NCI-H526 treated with DMSO at 0.1 percent for 48 hours (cell line): ENCODE measurements at regions not wholly inside any gene's neighbourhood (a gene's known extent, or its start where the extent isn't known, plus 50 kb on each side); places are given as distances from the start of the nearest gene placed in this dataset.
"Not testable (repeated sequence)": the region's sequence is repeated elsewhere in the genome, so short reads cannot be mapped to it uniquely, and the experiment has no call there.

Source experiments
- DNase-seq: peaks from one replicate; lab custom pipeline; 2025; lab: John Stamatoyannopoulos, UW

DNA sequence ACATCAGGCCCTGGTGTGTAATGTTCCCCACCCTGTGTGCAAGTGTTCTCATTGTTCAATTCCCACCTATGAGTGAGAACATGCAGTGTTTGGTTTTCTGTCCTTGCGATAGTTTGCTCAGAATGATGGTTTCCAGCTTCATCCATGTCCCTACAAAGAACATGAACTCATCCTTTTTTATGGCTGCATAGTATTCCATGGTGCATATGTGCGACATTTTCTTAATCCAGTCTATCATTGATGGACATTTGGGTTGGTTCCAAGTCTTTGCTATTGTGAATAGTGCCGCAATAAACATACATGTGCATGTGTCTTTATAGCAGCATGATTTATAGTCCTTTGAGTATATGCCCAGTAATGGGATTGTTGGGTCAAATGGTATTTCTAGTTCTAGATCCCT lies 60.5 kb upstream of the PSME4 start:
- DNase-seq = not testable (repeated sequence)

DNA sequence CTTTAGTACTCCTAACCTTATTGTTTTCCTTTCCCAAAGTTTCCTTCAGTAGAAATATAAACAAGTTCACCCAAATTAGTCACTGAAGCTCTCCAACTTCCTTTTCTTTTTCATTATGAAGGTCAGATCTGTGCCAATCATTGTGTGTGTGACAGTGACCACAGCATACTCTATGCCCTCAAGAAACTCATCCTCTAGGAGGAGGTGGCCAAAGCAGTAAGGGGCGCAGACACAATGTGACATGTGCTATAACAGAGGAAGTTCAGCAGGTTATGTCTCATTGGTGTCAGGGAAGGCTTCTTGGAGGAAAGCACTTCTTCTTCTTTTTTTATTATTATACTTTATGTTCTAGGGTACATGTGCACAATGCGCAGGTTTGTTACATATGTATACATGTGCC lies 60.0 kb upstream of the PSME4 start:
- no peak for DNase-seq

DNA sequence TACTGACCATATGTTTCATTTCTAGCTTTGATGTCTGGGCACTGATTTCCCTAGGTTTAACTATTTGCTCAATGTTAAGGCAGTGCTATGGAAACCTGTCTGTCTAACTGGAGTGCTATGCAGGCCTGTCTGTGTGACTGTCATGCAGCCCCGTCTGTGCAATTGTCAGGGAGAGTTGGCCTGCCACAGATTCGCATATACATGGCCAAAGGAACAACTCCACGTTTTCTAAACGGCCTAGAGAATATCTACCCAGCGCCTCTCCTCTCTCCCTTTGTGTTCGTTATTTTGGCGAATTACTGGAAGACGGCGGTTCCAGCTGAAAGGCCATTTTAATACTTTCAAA lies 59.6 kb upstream of the PSME4 start:
- no peak for DNase-seq

DNA sequence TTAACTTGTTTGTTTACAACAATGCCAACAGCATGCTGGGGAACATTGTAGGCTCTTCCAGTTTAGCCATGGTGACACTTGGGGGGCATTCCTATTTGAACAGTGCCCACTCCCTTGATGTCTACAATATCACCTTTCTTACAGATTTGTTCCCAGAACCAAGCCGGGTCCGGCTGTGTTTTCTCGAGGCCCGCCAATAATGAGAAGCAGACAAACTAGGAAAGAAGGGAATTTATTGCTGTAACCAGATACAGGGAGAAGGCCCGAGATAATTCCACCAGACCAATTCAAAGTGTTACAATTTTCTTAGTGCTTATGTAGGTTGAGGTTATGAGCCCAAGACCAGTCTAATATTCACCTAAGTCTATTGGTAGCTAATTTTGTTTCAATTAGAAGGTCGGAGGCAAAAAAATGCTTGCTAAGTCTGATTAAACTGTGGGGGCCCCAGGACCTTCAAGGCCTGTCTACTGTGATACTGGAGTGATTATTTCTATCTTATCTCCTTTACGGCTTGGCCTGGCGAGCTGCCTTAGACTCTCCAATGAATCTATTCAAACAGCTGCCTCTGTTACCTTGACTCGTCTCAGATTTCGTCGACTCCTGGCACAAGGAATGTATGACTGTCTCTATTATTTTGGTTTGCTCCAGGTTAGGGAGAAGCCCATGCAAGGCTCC lies 59.1 kb upstream of the PSME4 start:
- no peak for DNase-seq

DNA sequence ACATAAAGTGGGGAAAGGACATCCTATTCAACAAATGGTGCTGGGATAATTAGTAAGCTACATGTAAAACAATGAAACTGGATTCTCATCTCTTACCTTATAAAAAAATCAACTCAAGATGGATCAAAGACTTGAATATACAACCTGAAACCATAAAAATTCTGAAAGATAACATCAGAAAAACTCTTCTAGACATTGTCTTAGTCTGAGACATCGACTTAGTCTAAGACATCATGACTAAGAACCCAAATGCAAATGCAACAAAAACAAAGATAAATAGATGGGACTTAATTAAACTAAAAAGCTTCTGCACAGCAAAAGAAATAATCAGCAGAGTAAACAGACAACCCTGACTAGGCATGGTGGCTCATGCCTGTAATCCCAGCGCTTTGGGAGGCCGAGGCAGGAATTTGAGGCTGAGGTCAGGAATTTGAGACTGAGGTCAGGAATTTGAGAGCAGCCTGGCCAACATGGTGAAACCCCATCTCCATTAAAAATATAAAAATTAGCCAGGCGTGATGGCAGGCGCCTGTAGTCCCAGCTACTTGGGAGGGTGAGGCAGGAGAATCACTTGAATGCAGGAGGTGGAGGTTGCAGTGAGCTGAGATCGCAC lies 54.8 kb upstream of the PSME4 start:
- not testable (repeated sequence) for DNase-seq

DNA sequence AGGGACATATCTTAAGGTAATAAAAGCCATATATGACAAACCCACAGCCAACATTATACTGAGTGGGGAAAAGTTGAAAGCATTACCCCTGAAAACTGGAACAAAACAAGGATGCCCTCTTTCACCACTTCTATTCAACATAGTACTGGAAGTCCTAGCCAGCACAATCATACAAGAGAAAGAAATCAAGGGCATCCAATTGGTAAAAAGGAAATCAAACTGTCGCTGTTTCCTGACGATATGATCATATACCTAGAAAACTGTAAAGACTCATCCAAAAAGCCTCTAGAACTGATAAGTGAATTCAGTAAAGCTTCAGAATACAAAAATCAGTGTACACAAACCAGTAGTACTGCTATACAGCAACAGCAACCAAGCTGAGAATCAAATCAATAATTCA lies 53.8 kb upstream of the PSME4 start:
- DNase-seq = no peak

DNA sequence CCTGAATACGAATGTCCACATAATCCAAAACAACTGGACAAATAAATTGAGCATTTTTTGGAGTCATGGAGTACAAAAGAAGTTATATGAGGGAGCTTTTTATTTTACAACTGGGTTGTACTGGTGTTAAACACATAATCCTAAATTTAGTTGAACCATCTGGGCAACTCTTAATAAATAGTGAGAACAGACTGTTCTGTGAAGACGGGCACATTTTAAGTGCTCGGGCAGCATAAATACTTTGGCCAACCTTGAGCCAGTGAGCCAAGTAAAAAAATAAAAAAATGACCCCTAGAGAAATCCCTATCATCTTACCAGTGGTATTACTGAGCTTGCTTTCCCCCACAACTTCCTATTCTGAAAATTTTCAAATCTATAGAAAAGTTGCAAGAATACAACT lies 50.9 kb upstream of the PSME4 start:
- no peak for DNase-seq

DNA sequence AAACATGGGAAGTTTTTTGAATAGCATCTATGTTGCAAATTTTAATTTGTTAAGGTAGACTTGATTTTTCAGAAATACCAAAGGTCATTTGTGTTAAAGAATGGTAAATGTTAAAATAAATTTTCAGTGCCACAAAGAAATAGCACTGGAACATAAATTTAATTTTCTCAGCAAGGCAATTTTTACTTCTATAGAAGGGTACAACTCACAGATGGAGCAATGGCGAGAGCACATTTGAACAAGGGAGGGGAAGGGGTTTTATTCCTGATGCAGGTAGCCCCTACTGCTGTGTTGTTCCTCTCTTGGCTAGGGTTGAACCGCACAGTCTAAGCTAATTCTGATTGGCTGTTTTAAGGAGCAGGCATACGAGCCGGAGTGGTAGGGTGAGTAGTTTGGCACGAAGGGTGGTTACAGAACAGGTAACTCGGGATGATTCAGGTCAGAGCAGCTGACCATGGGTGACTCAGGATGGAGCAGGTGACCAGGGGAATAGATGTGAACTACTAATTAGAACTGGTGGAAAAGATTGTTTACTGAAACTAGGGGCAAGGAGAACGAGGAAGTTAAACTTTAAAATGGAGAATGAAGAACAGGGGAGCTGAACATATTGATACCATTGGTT lies 50.1 kb upstream of the PSME4 start:
- DNase-seq = no peak
